ENCODE measurements at regions not wholly inside any gene's neighbourhood (a gene's known extent, or its start where the extent isn't known, plus 50 kb on each side); places are given as distances from the start of the nearest gene placed in this dataset.

GRCh38 chr7:155391414-155391813, 66.5 kb upstream of the EN2 start:
- Histone ChIP-seq H3K4me1 (ENCODE audit: control insufficient read depth, insufficient read depth, low read length) (no peaks in the 10 kb centered on the region), H3K9ac (ENCODE audit: extremely low read depth, low read length, poor library complexity, severe bottlenecking) (no peak overlapping the region), H3K4me3 (ENCODE audit: low read length) (no peak overlapping the region), H3K9me3 (ENCODE audit: control insufficient read depth, low read length) (no peaks in the 10 kb centered on the region), H3K27me3 (ENCODE audit: control insufficient read depth, insufficient read depth, low read length, poor library complexity, severe bottlenecking) (peaks cover 33% of the 10 kb centered on the region), H3K36me3 (ENCODE audit: control insufficient read depth, insufficient read depth, low read length) (no peaks in the 10 kb centered on the region), H3K27ac (ENCODE audit: low read depth, low read length) (no peak overlapping the region)
- Mint-ChIP-seq H3K36me3 (ENCODE audit: low read depth) (no peaks in the 10 kb centered on the region), H3K4me3 (no peak overlapping the region), H3K27me3 (ENCODE audit: insufficient read depth) (peaks cover 65% of the 10 kb centered on the region), H3K9me3 (no peaks in the 10 kb centered on the region), H3K27ac (no peak overlapping the region), H3K4me1 (peaks cover 12% of the 10 kb centered on the region)
- WGBS, 2 experiments (ENCODE audit: insufficient coverage in 1 of 2, insufficient read length in 1 of 2) = 90 to 92% methylated on average over 4 to 8 of the region's 8 CpGs
- TF ChIP-seq, protein P1, sequence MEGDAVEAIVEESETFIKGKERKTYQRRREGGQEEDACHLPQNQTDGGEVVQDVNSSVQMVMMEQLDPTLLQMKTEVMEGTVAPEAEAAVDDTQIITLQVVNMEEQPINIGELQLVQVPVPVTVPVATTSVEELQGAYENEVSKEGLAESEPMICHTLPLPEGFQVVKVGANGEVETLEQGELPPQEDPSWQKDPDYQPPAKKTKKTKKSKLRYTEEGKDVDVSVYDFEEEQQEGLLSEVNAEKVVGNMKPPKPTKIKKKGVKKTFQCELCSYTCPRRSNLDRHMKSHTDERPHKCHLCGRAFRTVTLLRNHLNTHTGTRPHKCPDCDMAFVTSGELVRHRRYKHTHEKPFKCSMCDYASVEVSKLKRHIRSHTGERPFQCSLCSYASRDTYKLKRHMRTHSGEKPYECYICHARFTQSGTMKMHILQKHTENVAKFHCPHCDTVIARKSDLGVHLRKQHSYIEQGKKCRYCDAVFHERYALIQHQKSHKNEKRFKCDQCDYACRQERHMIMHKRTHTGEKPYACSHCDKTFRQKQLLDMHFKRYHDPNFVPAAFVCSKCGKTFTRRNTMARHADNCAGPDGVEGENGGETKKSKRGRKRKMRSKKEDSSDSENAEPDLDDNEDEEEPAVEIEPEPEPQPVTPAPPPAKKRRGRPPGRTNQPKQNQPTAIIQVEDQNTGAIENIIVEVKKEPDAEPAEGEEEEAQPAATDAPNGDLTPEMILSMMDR (conservative IDR thresholded peaks at IDR 0.05) = no peak
- DNase-seq = no peak

GRCh38 chr7:155392726-155393570, 65.0 kb upstream of the EN2 start:
- Histone ChIP-seq H3K4me1 (ENCODE audit: control insufficient read depth, insufficient read depth, low read length) (no peaks in the 10 kb centered on the region), H3K9me3 (ENCODE audit: control insufficient read depth, low read length) (no peaks in the 10 kb centered on the region), H3K9ac (ENCODE audit: extremely low read depth, low read length, poor library complexity, severe bottlenecking) (no peak overlapping the region), H3K4me3 (ENCODE audit: low read length) (no peak overlapping the region), H3K27ac (ENCODE audit: low read depth, low read length) (no peak overlapping the region), H3K36me3 (ENCODE audit: control insufficient read depth, insufficient read depth, low read length) (no peaks in the 10 kb centered on the region), H3K27me3 (ENCODE audit: control insufficient read depth, insufficient read depth, low read length, poor library complexity, severe bottlenecking) (peaks cover 18% of the 10 kb centered on the region)
- peaks cover 5% of the 10 kb centered on the region for H3K9me3 Mint-ChIP-seq
- TF ChIP-seq, protein P1 (conservative IDR thresholded peaks at IDR 0.05) = no peak
- H3K27ac Mint-ChIP-seq = no peak overlapping the region
- peak; percentile 60 for DNase-seq
- H3K36me3 Mint-ChIP-seq (ENCODE audit: low read depth) = no peaks in the 10 kb centered on the region
- WGBS, 2 experiments (ENCODE audit: insufficient coverage in 1 of 2, insufficient read length in 1 of 2) = 78 to 86% methylated on average over 10 to 11 of the region's 11 CpGs
- H3K4me3 Mint-ChIP-seq = no peak overlapping the region
- H3K4me1 Mint-ChIP-seq = peaks cover 12% of the 10 kb centered on the region
- peaks cover 59% of the 10 kb centered on the region for H3K27me3 Mint-ChIP-seq (ENCODE audit: insufficient read depth)

- TF ChIP-seq, protein P1 (conservative IDR thresholded peaks at IDR 0.05) = no peak
- no peak for DNase-seq
- H3K27ac Mint-ChIP-seq = no peak overlapping the region
- WGBS, 2 experiments (ENCODE audit: insufficient coverage in 1 of 2, insufficient read length in 1 of 2) = 88 to 91% methylated on average over 7 of the region's 7 CpGs
- Histone ChIP-seq H3K4me3 (ENCODE audit: low read length) (no peak overlapping the region), H3K9ac (ENCODE audit: extremely low read depth, low read length, poor library complexity, severe bottlenecking) (no peak overlapping the region), H3K4me1 (ENCODE audit: control insufficient read depth, insufficient read depth, low read length) (no peaks in the 10 kb centered on the region), H3K9me3 (ENCODE audit: control insufficient read depth, low read length) (no peaks in the 10 kb centered on the region), H3K27ac (ENCODE audit: low read depth, low read length) (no peak overlapping the region), H3K27me3 (ENCODE audit: control insufficient read depth, insufficient read depth, low read length, poor library complexity, severe bottlenecking) (peaks cover 6% of the 10 kb centered on the region), H3K36me3 (ENCODE audit: control insufficient read depth, insufficient read depth, low read length) (no peaks in the 10 kb centered on the region)
- H3K36me3 Mint-ChIP-seq (ENCODE audit: low read depth) = no peaks in the 10 kb centered on the region
- peaks cover 52% of the 10 kb centered on the region for H3K27me3 Mint-ChIP-seq (ENCODE audit: insufficient read depth)
- H3K4me3 Mint-ChIP-seq = no peak overlapping the region
- peaks cover 8% of the 10 kb centered on the region for H3K9me3 Mint-ChIP-seq
- H3K4me1 Mint-ChIP-seq = peaks cover 12% of the 10 kb centered on the region
Observed at GRCh38 chr7:155394413-155394812, 63.5 kb upstream of the EN2 start.

Measured in endodermal cell (in vitro differentiated cells).